ENCODE measurements at regions not wholly inside any gene's neighbourhood (a gene's known extent, or its start where the extent isn't known, plus 50 kb on each side); places are given as distances from the start of the nearest gene placed in this dataset.

DNA sequence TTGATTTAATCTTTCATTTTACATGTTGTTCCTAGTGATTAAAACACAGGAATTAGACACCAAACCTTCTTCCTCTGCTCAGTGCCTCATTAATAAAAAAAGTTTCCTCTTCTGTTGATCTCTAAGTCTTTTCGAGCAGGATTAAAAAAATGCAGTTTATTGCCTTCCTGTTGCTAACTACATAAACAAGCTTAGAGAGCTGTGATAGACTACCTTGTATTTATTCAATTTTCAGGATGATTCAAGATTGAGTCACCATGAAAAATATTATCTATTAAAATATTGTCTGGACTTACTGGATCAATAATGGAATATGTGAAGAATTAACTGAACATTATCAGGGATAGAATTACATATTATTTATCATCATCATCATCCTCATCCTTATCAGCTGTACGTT lies 1089.6 kb upstream of the CNTNAP5 start:
- no peak overlapping the region for H3K4me3 Mint-ChIP-seq
- CTCF ChIA-PET = no interaction called here
- DNase-seq = no peak
- no peaks in the 10 kb centered on the region for H3K27me3 Mint-ChIP-seq
- H3K27ac Mint-ChIP-seq = no peak overlapping the region
- H3K4me1 Mint-ChIP-seq = no peaks in the 10 kb centered on the region
- H3K36me3 Mint-ChIP-seq = no peaks in the 10 kb centered on the region
- H3K9me3 Mint-ChIP-seq = no peaks in the 10 kb centered on the region

DNA sequence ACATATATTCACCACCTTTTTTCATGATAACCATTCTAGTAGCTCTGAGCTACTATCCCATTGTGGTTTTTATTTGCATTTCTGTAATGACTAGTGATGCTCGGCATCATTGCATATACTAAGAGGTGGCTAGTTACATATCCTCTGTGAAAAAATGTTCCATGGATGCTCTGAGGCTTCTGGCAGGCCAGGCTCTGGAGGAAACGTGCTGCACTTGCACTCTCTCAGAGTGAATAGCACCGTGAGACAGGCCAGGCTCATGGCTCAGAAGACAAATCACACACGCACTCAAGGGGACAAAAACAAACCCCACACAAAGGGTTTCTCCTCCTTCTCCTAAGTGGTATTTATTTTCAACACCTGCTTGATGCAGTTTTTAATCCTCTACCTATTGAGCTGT lies 1085.3 kb upstream of the CNTNAP5 start:
- no peak overlapping the region for H3K27ac Mint-ChIP-seq
- no peak for DNase-seq
- no peak overlapping the region for H3K4me3 Mint-ChIP-seq
- CTCF ChIA-PET = no interaction called here
- H3K36me3 Mint-ChIP-seq = no peaks in the 10 kb centered on the region
- no peaks in the 10 kb centered on the region for H3K27me3 Mint-ChIP-seq
- H3K9me3 Mint-ChIP-seq = no peaks in the 10 kb centered on the region
- H3K4me1 Mint-ChIP-seq = no peaks in the 10 kb centered on the region

DNA sequence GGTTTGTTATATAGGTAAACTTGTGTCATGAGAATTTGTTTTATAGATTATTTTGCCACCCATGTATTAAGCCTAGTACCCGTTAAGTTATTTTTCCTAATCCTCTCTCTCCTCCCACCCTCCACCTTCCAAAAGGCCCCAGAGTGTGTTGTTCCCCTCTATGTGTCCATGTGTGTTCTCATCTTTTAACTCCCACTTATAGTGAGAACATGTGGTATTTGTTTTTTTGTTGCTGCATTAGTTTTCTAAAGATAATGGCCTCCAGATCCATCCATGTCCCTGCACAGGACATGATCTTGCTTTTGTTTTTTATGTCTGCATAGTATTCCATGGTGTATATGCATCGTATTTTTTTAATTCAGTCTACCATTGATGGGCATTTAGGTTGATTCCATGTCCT lies 1075.6 kb upstream of the CNTNAP5 start:
- H3K4me1 Mint-ChIP-seq = no peaks in the 10 kb centered on the region
- DNase-seq = no peak
- no peaks in the 10 kb centered on the region for H3K36me3 Mint-ChIP-seq
- CTCF ChIA-PET = no interaction called here
- no peaks in the 10 kb centered on the region for H3K27me3 Mint-ChIP-seq
- H3K4me3 Mint-ChIP-seq = no peak overlapping the region
- H3K9me3 Mint-ChIP-seq = peaks cover 23% of the 10 kb centered on the region
- H3K27ac Mint-ChIP-seq = no peak overlapping the region

DNA sequence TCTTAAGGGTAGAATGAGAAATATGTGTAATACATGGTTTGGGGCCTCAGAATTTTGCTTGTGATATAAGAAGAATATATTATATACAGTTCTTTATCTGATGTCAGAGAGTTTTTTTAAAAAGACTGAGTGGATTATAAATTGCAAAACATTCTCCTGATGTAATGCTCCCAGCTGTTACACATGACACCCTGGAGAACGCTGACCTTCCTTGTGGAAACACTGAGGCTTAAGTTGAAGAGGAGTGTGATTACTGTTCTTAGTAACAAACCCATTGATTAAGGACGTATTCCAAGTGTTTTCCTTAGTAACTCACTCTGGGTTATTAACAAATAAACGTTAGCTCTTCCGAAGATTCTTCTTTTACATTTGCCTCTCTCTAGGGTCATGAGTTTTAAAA lies 1069.3 kb upstream of the CNTNAP5 start:
- Mint-ChIP-seq H3K27ac (no peak overlapping the region), H3K4me1 (no peaks in the 10 kb centered on the region), H3K4me3 (no peak overlapping the region), H3K9me3 (peaks cover 14% of the 10 kb centered on the region), H3K36me3 (no peaks in the 10 kb centered on the region), H3K27me3 (no peaks in the 10 kb centered on the region)
- CTCF ChIA-PET = no interaction called here
- DNase-seq = no peak

DNA sequence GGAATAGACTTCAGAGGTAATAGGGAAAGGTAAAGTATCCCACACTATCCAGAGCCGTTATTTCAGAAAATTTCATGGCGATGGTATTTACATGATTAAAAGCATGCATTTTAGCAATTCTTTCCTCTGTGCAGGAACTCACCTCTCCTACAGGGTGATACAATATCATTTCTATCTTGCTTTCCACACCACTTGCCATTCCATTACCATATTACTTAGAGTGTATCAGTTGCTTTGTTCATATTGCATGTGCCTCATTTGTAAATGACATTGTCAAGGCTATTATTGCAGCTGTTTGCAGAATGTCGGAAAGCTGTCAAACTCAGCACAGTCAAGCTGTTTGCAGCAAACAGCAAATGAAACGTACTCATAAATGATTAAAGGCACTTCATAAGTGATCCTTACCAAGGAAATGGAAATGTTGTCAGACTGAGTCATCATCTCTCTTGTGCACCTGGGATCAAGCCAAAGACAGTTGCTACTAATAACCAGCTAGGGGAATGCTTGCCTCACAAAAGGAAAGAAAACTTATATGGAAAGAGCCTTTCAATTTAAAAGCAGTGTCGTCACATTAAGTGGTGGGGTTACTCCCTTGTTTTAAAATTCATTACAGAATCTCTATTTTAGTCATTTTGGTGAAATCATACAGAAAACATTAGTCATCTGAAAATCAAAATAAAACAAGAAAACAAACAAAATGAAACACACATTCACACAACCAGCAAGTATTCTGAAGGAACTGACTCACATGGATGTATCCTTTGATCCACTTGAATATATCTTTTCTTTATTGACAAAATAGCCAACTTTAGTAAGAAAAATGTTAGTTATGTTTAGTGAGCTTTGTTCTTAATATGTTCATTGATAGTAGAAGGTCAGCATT lies 1064.1 kb upstream of the CNTNAP5 start:
- DNase-seq = no peak
- H3K27me3 Mint-ChIP-seq = no peaks in the 10 kb centered on the region
- H3K27ac Mint-ChIP-seq = no peak overlapping the region
- H3K4me3 Mint-ChIP-seq = no peak overlapping the region
- no peaks in the 10 kb centered on the region for H3K36me3 Mint-ChIP-seq
- no peaks in the 10 kb centered on the region for H3K4me1 Mint-ChIP-seq
- CTCF ChIA-PET = no interaction called here
- peaks cover 1% of the 10 kb centered on the region for H3K9me3 Mint-ChIP-seq

DNA sequence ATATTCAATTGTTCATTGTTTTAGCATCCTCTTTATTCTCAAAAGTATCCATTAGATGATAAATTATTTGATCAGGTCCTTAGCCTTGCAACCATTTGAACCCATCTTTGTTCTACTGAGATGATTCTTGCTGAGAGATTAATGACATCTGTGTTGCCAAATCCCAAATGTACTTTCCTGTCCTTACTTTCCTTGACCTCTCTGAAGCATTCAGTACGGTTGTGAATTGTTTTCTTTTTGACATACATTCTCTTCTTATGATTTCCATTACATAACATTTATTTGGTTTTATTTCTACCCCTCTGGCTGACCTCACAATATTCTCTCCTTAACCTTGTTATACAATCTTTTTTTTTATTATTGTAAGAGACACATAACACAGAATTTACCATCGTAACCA lies 1058.6 kb upstream of the CNTNAP5 start:
- Mint-ChIP-seq H3K4me1 (no peaks in the 10 kb centered on the region), H3K27me3 (no peaks in the 10 kb centered on the region), H3K4me3 (no peak overlapping the region)

DNA sequence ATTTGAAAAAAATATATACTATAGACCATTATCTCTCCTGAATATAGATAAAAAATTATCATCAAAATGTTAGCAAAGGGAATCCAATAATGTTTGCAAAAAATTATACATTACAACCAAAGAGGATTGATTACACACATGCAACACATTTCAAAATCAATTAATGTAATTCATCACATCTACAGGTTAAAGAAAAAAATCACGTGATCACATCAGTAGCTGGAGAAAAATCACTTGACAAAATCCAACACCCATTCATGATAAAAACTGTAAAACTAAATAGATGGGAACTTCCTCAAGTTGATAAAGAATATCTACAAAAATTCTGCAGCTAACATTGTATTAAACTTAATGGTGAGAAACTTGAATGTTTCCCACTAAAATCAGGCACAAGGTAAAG lies 1047.5 kb upstream of the CNTNAP5 start:
- no peak overlapping the region for H3K27ac Mint-ChIP-seq
- no peak for DNase-seq
- H3K27me3 Mint-ChIP-seq = no peaks in the 10 kb centered on the region
- CTCF ChIA-PET = no interaction called here
- peaks cover 3% of the 10 kb centered on the region for H3K9me3 Mint-ChIP-seq
- H3K4me1 Mint-ChIP-seq = no peaks in the 10 kb centered on the region
- H3K36me3 Mint-ChIP-seq = no peaks in the 10 kb centered on the region
- H3K4me3 Mint-ChIP-seq = no peak overlapping the region

More for the DNA sequence above, 1058.6 kb upstream of the CNTNAP5 start:
- Mint-ChIP-seq H3K36me3 (no peaks in the 10 kb centered on the region), H3K27ac (no peak overlapping the region), H3K9me3 (peaks cover 9% of the 10 kb centered on the region)
- CTCF ChIA-PET = no interaction called here
- no peak for DNase-seq

DNA sequence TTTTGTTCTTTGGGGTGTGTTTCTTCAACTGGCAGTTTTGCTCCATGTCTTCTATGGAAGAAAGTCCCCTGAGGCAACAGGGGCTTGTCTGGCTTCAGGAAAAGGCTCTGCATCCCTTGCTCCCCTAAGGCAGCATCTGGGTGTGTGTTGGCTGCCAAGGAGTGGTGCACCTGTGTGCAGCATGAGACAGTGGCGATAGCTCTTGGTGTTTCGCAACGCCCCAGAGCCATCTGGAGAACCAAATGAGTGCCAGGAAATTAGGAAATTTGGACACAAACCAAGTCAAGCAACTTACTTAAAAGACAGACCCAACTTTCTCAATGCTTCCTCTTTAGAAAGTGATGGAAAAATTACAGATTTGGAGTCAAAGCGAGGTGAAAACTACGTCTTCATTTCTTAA lies 1044.4 kb upstream of the CNTNAP5 start:
- CTCF ChIA-PET = no interaction called here
- no peak overlapping the region for H3K4me3 Mint-ChIP-seq
- H3K4me1 Mint-ChIP-seq = no peaks in the 10 kb centered on the region
- no peaks in the 10 kb centered on the region for H3K27me3 Mint-ChIP-seq
- H3K36me3 Mint-ChIP-seq = no peaks in the 10 kb centered on the region
- no peak for DNase-seq
- peaks cover 11% of the 10 kb centered on the region for H3K9me3 Mint-ChIP-seq
- no peak overlapping the region for H3K27ac Mint-ChIP-seq

DNA sequence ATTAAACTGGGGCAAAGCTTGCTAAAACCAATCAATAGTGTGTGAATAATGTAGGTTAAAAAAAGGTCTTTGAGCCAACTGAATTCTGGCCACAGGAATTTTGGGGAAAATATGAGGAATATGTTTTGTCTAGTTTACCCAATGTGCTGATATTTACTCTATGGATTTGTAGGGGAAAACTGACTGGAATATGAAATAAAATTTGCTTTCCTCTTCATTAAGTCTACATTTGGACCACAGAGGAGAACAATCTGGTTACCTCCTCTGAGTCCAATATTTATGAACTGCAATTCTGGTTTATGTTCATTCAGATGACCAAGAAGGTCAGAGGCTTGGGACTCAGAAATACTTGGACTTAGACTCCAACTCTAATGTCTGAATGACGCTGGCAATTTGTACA lies 1042.2 kb upstream of the CNTNAP5 start:
- H3K9me3 Mint-ChIP-seq = peaks cover 17% of the 10 kb centered on the region
- no peaks in the 10 kb centered on the region for H3K27me3 Mint-ChIP-seq
- no peak overlapping the region for H3K4me3 Mint-ChIP-seq
- DNase-seq = no peak
- CTCF ChIA-PET = no interaction called here
- no peaks in the 10 kb centered on the region for H3K36me3 Mint-ChIP-seq
- no peak overlapping the region for H3K27ac Mint-ChIP-seq
- H3K4me1 Mint-ChIP-seq = no peaks in the 10 kb centered on the region

DNA sequence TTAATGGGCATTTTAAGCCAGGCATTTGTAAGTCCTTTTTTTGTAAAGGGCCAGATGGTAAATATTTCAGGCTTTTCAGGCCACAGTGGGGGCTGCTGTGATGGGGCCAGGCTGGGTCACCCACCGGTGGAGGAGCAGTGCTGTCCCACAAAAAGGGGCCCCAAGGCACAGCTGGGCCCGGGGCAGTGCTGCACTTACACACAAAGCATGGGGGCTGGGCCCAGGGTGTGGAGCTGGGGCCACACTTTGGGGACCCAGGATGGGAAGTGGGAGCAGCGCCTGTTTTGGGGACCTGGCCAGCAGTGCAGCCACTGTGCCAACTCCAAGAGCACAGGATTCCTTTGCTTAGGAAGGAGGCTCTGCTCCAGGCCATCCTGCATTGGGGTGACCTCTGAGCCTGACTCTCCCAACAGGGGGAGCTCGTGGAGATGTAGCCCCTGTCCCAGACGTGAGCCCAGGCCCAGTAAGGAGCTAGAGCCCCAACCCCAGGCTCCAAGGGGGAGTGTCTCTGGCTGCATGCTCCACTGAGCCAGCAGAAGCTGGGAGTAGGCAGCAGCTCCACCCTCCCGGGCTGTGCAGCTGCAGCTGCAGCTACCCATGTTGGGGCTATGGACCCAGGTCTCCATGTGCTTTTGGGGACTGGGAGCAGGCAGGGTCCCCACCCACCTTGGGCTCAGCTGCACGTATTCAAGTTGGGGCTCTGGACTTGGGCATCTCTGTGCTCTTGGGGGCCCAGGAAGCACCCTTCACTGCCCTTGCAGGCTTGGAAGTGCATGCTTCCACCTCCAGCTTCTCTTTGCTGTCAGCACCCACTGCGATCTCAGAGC lies 1036.5 kb upstream of the CNTNAP5 start:
- Mint-ChIP-seq H3K27me3 (no peaks in the 10 kb centered on the region), H3K27ac (no peak overlapping the region), H3K9me3 (peaks cover 19% of the 10 kb centered on the region), H3K4me1 (no peaks in the 10 kb centered on the region), H3K4me3 (no peak overlapping the region), H3K36me3 (no peaks in the 10 kb centered on the region)
- CTCF ChIA-PET = no interaction called here
- no peak for DNase-seq

DNA sequence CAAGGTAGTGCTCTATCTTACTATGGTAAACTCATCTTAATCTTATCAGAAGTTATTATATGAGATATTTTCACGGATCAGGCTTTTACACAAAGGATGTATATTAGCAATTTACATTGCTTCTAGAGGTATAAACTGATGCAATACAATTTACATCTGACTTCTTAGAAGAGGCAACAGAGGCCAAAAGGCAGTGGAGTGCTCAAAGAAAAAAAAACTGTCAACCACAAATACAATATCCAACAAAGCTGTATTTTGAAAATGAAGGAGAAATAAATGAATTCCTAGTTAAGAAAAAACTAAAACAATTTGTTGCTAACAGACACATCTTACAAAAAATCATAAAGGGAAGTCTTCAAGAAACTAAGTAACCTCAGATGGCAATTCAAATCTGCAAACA lies 1031.5 kb upstream of the CNTNAP5 start:
- H3K4me3 Mint-ChIP-seq = no peak overlapping the region
- DNase-seq = no peak
- no peaks in the 10 kb centered on the region for H3K4me1 Mint-ChIP-seq
- H3K36me3 Mint-ChIP-seq = no peaks in the 10 kb centered on the region
- no peaks in the 10 kb centered on the region for H3K27me3 Mint-ChIP-seq
- H3K27ac Mint-ChIP-seq = no peak overlapping the region
- H3K9me3 Mint-ChIP-seq = peaks cover 9% of the 10 kb centered on the region
- CTCF ChIA-PET = no interaction called here

DNA sequence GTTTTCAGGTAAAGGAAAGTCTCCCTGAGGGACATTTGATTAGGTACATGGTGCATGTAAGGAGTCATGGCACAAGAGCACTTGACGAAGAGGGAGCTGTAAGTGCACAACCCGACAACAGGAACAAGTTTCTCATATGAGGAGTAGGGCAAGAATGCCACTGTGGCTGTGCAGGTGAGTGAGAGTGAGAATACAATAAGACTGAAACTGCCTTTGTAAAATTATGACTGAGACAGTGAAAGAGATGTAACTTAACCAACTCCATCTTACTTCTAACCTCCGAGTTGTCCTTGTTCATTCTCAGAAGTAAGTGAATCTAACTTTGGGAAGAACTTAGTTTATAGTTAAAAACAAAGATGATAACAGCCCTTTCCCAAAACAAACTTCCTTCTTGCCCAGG lies 1025.8 kb upstream of the CNTNAP5 start:
- no peaks in the 10 kb centered on the region for H3K27me3 Mint-ChIP-seq
- peaks cover 27% of the 10 kb centered on the region for H3K9me3 Mint-ChIP-seq
- H3K36me3 Mint-ChIP-seq = no peaks in the 10 kb centered on the region
- H3K4me3 Mint-ChIP-seq = no peak overlapping the region
- DNase-seq = no peak
- CTCF ChIA-PET = no interaction called here
- H3K27ac Mint-ChIP-seq = no peak overlapping the region
- no peaks in the 10 kb centered on the region for H3K4me1 Mint-ChIP-seq

DNA sequence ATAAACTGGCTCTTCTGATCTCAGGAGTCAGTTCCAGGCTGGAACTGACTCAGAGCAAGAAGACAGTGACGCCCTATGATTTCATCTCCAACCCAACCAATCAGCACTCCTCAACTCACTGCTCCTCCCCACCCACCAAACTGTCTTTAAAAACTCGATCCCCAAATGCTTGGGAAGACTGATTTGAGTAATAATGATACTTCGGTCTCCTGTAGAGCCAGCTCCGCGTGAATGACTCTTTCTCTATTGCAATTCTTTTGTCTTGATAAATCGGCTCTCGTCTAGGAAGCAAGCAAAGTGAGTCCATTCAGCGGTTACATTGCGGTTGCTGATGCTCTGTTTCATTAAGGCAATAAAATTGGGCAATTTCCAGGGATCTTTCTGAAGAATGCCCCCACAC lies 1025.3 kb upstream of the CNTNAP5 start:
- Mint-ChIP-seq H3K4me1 (no peaks in the 10 kb centered on the region), H3K36me3 (no peaks in the 10 kb centered on the region), H3K27ac (no peak overlapping the region), H3K9me3 (peaks cover 32% of the 10 kb centered on the region), H3K4me3 (no peak overlapping the region), H3K27me3 (no peaks in the 10 kb centered on the region)
- no peak for DNase-seq
- CTCF ChIA-PET = no interaction called here

DNA sequence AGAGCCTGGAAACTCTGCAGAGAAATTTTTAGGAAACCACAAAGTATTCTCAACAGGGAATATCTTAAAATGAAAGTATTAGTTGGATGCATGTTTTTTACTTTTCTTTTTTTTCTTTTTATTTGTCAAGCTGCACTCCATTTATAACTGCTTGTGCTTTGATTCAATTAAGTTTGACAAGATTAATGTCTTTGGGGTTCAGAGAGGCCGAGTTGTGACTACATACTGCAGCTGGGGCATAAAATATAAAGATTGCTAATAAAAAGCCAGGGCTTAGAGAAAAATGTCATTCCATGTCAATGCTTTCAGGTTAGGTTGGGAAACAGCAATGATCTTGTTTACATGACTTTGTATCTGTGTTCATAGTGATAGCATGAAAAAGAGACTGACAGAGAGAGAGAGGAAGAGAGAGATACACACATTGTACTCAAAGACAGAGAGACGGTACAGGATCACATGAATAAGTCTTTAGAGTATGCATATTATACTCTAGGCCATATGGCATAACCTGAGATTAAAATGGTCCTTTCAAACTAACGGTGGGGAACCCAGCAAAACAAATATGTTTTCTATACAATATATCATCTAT lies 1022.3 kb upstream of the CNTNAP5 start:
- CTCF ChIA-PET = no interaction called here
- H3K4me3 Mint-ChIP-seq = no peak overlapping the region
- H3K36me3 Mint-ChIP-seq = no peaks in the 10 kb centered on the region
- H3K9me3 Mint-ChIP-seq = peaks cover 46% of the 10 kb centered on the region
- no peak for DNase-seq
- no peak overlapping the region for H3K27ac Mint-ChIP-seq
- H3K4me1 Mint-ChIP-seq = no peaks in the 10 kb centered on the region
- H3K27me3 Mint-ChIP-seq = no peaks in the 10 kb centered on the region

DNA sequence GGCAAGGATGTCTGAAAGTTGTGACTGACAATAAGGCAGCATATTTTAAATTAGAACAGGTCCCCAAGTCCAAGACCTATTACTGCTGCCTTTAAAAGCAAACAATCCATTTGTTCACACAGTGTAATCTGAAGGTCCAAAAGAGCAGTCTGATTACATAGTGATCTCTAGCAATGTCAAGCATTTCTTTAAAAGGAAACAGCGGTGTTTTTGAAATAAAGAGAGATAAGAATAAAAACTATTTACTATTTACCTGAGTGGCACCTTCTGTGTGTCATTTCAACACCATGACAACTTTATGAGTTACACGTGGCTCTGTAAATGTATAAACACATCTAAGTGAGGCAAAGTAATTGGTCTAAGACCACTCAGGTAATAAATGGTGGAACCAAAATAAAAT lies 1009.9 kb upstream of the CNTNAP5 start:
- CTCF ChIA-PET = no interaction called here
- no peak overlapping the region for H3K4me3 Mint-ChIP-seq

More for the DNA sequence above, 1009.9 kb upstream of the CNTNAP5 start:
- Mint-ChIP-seq H3K36me3 (no peaks in the 10 kb centered on the region), H3K27me3 (no peaks in the 10 kb centered on the region), H3K27ac (no peak overlapping the region), H3K4me1 (no peaks in the 10 kb centered on the region), H3K9me3 (peaks cover 8% of the 10 kb centered on the region)
- no peak for DNase-seq

Data from activated naive CD4-positive, alpha-beta T cell treated with anti-CD3 and anti-CD28 coated beads, Interleukin-2, amount 10 ng/mL, durations not matched to agents 7 days and 5 days (primary cell).